ENCODE measurements at regions not wholly inside any gene's neighbourhood (a gene's known extent, or its start where the extent isn't known, plus 50 kb on each side); places are given as distances from the start of the nearest gene placed in this dataset.
A peak's percentile ranks its signal among the peaks of the same experiment; 100 is the strongest.

DNA sequence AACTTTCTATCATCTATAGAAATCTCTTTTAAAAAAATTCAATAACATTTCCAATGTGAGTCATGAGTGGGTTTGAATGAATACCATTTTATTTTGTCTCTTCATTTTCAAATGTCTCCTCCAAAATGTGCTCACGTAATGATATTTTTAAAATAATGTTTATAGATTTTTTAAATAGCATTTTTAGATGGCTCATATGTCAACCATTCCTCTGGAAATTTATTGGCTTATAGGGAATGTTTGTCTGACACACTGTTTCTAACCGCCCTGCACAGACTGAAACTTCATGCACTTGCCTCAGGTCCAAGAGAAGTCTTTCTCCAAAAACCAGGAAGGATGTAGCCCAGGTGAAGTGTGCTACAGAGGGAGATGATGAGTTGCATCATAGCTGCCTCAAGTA, 88.8 kb upstream of the PLEKHG7 start:
- no peak for DNase-seq

DNA sequence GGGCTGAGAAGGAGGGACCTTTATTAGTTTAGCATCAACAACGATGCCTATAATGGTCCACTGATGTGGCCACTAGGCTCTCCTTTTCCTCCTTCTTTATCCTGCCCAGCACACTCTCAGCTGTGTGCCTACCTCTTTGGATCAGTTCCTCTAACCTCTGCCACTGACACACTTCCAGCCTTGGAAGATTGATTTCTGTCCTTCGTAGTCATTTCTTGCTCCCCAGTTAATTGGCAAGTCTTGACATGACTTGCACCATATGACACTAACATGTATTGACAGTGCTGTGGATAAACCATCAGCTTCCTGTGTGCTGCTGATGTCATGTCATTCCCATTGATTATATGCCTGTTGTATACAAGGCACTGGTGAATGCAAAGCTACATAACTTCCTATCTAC, 90.2 kb upstream of the PLEKHG7 start:
- no peak for DNase-seq

DNA sequence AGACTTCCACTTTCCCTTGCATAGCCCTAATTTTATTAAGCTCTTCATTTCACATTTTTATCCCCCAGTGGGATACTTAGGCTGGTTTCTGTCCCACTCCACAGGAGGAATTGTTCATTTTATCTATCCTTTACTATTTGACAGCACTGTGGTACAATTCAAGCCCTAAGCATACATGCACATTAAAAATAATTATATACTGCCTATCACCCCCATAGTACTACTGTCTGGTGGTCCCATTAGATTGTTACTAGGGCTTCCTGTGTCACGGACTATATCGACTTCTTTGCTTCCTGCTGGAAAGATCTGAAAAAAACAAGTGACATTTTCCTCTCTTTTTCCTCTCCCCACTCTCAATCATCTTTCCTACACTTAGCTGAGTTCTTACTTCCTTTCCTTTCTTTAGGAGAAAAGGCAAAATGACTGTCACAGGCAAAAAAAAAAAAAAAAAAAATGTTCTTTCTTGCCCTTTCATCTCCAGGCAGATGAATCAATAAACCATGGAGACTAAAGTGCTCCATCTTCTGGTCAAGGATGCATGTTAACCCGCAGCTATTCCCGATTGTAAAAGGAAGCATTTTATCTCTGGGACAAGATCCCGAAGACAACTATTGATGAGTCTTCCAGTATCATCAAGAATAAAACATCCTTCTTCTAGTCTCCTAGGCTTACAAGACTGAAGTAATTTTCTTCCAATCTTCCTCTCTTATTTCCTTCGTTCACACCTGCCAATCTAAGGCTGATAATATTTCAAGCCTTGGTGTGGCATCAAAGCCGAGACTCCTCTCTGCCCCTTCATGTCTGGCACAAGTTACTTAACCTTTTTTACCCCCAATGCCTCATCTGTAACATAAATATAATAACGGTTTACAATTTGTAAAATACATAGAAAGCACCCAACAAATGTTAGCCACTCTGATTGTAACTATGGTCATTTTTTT, 94.4 kb upstream of the PLEKHG7 start:
- peak; percentile 18 for DNase-seq

DNA sequence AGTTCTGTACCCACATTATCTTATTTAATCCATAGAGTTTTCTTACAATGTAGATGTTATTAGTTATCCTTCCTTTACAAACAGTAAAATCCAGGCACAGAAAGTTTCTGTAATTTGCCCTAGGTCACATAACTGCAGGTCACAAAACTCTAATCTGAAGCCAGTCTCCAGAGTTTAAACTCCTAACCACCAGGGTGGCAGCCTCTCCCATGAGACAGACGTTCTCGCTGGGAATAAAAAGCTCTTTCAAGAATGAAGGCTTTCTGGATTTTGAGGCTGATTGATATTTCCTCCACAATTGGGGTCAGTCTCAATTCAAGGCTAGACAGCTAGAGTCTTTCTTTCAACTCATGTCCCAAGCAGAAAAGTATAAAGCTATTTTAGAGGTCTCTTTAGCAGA, 95.8 kb upstream of the PLEKHG7 start:
- no peak for DNase-seq

DNA sequence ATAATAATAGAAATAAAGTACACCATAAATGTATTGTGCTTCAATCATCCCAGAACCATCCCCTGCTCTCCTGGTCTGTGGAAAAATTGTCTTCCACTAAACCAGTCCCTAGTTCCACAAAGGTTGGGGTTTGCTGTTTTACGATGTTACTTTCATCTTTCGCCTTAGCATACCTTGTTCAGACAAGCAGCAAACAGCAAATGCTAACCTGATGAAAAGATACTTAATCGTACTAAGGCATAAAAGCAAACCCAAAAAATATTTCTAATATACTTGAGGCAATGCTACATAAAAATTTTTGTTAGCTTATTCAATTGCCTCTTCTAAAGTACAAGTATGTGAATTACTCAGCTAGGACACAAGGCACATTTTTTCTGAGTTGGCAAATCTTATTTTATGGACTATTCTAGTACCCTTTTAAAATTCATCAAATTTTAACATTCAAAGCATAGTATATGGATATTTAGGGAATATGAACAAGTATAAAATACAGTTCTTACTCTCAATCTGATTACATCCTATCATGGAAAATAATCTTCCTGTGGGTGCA, 97.1 kb upstream of the PLEKHG7 start:
- no peak for DNase-seq

DNA sequence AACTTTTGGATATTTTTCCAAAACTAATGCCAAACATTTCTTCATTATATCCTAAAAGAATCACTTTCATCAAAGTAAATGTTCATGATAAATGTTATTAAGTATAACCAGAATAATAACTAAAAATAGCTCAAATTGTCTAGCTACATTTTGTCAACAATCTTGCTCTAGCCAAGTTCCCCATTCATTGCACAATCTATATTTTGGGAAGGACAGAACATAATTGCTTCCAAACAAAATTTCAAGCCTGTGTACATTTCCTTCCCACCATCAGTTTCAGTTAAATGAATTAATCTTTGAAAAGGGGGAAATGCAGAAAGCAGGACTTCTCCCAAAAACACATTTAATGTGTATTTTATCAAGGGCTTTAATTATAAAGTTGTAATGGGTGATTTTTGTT, 98.0 kb upstream of the PLEKHG7 start:
- no peak for DNase-seq

DNA sequence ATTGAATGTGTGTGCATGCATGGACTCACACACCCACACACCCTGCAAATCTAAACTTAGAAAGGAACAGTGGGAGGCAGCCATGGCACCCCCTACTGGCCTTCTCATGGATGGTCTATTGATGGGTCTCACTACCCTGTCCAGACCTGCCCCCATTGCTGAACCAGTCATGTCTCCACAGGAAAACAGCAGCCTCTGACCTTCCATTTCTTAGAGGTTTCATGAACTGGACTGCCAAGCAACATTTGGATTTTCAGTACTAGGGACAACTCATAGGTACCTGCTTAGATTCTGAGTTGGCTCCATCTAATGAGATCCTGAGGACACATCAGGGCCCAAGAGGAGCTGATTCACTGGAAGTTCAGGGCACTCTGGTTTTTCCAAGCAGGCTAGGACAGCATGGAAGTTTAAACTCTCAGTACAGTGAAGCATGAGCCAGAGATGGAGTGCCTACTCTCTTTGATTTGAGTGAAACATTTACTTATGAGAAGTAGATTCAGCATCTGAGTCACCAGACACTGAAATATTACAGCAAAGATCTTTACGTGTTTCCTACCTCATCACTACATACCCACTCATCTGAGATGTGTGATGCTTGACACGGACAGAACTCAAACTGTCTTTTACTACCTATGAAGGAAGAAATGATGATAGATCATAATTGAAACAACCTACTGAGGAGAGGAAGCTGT, 98.9 kb upstream of the PLEKHG7 start:
- no peak for DNase-seq

DNA sequence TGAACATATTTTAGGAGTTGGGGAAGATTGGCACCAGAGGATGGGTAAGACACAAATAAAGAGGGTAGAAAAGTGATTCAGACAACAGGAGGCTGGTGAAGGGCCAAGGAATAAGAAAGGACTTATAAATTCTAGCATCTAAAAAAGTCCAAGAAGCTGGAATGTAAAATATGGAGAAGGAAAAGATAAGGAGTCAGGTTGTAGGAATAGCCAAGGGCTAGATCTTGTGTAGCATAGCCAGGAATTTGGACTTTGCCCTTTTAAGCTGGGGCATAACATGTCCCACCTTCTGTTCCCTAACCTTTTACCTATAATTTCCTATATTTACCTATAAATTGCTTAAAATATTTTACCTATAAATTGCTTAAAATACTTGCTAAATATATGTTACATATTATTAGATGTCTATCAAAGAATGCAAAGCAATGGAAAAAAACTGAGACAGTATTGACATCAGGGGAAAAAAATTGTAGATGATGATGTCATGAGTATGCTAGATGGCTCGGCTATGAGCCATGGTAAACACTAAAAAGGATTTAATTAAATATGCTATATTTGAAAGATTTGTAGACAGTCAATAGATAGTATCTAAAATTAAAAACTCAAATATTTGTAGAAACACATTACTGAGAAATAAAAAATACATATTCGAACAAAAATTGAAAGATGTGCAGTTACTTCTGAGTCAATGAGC, 99.7 kb upstream of the PLEKHG7 start:
- DNase-seq: no peak

DNA sequence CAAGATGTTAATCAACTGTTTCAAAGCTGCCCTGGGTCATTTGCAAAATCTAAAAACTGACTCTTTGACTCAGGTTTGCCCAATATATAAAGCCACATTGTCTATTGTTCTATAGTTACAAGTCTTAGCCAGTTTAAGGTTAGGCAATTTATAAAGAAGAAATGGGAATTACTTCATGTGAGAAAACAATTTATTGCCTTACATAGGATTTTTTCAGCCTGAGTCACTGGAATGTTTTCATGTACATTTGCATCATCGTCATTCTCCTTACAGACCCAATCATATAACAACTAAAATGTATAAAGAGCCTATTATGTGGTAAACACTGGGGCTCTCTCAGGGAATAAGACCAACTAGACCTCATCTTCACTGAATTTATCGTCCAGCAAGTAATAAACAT, 100.3 kb upstream of the PLEKHG7 start:
- DNase-seq: no peak

DNA sequence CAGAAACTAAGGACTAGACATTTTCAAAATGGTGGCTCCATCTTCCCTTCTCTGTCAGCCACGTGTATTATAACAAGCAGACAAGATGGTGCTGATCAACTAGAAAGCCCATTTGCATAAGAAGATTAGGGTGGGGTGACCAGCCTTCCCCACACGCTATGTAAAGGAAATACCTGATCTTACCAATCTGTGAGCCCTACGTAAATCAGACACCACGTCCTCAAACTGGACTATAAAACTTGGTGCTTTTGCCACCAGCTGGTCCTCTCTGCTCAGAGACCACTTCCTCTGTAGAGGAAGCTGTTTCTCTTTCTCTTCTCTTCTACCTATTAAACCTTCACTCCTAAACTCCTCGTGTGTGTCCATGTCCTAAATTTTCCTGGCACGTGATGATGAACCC, 101.1 kb upstream of the PLEKHG7 start:
- DNase-seq: no peak

DNA sequence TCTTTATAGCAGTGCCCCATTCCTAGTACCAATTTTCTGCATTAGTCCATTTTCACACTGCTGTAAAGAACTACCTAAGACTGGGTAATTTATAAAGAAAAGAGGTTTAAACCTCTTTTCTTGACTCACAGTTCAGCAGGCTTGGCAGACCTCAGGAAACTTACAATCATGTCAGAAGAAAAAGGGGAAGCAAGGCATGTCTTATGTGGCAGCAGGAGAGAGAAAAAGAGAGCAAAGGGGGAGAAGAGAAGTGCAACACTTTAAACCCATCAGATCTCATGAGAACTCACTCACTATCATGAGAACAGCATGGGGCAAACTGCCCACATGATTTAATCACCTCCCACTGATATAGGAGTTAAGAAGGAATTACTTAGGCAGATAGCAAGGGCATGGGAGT, 101.6 kb upstream of the PLEKHG7 start:
- DNase-seq: no peak

DNA sequence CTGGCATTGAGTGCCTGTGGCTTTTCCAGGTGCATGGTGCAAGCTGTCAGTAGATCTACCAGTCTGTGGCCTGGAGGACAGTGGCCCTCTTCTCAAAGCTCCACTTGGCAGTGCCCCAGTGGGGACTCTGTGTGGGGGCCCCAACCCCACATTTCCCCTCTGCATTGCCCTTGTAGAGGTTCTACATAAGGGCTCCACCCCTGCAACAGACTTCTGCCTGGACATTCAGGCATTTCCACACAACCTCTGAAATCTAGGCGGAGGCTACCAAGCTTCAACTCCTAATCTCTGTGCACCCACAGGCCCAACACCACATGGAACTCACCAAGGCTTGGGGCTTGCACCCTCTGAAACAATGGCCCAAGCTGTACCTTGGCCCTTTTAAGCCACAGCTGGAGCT, 102.7 kb upstream of the PLEKHG7 start:
- no peak for DNase-seq

DNA sequence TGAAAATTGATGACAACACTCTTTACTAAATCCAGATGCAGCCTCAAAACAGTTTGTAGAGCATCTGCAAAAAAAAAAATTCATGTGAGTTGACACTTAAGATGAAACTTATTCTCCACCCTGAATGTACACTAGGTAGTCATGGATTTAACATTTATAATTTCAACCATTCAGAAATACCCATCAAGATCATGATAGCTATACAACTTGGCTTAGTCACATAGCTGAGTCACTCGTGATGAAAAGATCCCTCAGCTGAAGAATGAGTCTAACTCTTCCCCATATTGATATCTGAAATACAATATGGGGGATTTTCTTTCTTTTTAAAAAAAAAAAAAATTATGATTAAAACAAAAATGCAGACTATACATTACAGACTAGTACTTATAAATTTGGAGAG, 104.8 kb upstream of the PLEKHG7 start:
- DNase-seq: no peak

DNA sequence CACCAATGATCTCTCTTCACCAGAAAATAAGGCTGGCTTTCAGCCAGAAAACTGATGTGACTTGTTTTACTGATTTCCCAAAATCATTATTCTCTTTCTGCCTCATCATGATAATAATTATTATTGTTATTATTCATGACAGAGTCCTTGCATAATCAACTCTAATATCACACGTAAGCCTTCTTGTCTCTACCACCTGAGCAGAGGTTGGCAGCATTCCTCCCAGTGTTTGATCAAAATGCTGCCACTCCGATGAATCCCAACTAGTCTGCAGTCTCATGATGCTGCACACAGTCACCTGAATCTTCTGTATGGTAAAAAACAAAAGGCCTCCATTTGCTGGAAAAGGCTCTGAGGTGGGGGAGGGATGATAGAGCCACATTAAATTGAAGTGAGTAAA, 105.7 kb upstream of the PLEKHG7 start:
- DNase-seq: no peak

DNA sequence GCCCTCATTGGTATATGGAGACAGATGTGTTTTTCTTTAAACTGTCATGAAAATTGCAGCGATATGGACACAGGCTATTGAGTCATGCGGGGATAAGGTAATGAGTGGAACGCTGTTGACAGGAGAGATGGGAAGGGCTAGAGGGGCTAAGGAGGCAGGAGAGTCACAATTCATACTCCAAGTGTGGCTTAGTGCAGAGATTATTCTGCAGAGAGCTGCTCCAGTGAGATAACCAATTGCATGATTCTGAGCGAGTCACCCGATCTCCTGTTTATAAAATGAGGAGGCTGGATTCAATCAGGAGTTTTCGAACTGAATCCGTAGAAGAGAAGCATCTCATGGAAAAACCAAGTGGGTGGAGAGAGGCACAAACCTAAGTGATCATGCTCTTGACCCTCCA, 106.4 kb upstream of the PLEKHG7 start:
- no peak for DNase-seq

DNA sequence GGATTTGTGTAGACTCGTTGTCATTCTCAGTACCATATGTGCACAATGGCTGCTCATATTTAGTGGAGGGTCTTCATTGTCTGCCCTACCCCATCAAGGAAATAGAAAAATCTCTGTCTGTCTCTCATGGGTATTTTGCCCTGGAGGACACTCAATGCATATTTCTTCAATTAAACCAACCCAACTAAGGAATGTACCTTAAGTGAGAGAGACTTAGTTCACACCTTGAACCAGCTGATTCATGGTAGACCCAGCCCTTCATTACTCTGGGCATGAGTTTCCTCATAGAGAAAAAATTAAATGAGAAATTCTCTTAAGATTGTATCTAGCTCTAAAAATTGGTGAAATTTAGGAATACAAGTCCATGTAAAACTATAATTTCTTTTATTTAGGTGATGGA, 107.1 kb upstream of the PLEKHG7 start:
- DNase-seq: no peak

DNA sequence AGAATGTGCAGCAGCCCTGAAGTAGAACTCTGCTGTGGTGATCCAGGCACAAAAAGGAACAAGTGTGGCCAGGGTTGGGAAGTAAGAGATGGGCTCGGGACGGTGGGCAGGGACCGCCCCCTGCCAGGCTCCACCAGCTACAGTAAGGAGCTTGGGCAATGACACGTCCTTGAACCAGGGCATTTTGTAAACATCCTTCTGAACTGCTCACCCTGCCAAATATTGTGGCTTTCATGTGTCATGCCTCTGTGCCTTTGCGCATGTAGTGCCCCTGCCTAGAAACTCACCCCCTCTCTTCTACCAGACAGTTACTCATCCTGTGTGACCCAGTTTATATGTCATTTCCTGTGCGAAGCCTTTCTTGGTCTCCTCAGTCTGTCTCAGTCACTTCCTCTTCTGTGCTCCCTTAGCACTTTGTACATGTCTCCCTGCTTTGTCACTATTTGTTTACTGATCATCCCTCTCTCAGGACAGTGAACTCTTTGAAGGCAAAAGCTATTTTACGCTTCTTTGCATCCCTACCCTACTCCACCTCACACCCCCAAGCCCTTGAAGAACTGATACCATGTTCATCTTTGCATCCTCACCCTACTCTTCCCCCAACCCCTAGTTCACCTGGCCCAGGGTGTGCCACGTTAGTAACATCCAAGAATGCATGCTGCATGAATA, 108.9 kb upstream of the PLEKHG7 start:
- DNase-seq: no peak

DNA sequence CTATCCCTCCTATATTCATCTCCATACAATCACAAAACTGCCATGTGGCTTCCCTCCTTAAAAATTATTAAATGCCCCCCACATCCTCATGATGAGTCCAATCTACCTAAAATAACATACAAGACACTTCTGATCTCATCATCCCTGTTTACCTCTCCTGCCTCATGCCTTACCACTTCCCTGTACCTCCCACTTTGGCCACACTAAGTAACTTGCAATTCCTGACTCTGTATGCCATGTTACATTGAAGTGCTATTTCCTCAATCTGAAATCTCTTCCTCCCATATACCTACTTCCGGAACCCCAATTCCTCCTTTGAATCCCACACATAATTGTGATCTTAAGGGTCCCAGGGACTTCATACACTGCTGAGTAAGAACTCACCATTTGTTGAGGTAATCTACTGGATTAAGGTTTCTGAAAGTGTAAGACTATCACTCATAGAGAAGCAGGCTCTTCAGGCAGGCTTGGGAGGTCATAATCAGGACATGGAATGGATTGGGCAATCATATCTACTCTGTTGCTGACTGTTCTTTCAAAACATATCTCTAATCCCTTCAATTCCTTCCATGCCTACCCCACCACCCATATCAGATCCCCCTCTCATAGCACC, 117.6 kb upstream of the PLEKHG7 start:
- DNase-seq: no peak

DNA sequence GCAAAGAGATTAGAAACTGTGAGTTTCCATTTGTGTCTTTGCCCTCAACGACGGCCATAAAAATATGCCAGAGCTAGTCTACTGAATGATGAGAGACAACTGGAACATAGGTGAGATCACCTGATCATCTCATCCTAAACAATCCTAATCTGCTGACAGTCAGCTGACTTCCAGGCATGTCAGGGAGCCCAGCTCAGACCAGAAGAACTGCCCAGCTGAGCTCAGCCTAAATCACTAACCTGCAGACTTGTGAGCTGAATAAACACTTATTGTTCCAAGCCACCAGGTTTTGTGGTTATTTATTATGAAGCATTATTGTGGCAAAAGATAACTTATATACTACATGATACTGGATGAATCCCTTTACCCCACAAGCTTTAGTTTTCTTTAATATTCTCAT, 118.9 kb upstream of the PLEKHG7 start:
- no peak for DNase-seq

DNA sequence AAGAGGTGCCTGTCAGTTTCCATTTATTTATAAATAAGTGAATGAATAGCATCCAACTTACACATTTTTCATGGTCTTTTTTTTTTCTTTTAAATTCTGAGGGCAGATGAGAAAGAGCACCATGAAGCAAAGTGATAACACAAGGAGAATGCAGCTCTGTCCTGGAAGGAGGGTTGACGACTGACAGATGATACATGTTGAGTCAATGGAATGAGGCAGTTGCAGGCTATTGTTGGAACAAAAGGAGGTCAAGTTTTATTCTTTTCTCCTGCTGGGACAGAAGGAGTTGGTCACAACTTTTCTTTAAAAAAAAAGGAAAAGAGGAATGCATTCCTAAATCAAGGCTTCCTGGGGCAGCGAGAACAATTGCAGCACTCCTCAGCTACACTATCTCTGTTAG, 119.9 kb upstream of the PLEKHG7 start:
- DNase-seq: no peak

DNA sequence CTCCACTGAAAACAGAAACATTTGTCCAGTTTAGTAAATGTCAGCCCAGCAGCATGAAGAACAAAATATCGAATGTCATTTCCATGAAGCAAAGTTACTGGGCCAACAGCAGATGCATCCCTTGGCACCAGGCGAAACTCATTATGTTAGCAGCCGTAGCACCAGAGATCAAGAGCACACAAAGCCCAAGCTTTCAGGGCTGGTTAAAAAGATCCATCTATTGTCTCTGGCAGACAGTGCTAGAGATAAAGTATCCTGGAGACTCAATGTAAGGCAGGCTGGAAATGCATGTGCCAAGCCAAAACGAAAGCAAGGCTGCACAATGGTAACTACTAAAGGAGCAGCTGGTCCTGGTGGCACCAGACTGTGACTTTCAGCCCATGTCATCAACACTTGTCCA, 120.3 kb upstream of the PLEKHG7 start:
- DNase-seq: no peak

DNA sequence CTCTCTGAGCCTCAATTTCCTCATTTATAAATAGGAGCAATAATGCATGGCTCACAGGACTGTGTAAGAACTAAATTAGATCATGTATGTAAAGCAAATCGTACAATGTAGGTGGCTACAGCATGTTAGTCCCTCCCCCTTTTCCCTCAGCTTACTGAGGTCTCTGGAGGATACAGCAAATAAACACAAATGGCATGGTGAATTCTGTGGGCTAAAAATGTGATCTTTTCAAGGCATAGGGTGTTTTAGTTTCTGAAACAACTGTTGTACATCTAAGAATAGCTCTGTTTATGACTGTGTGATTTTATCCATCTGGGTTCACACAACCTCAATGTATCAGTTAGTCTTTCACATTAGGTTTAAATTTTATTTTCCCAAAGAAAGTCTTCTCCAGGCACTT, 121.2 kb upstream of the PLEKHG7 start:
- no peak for DNase-seq
